Gastrocnemius medialis (tissue), 4 donors: ENCODE measurements at regions not wholly inside any gene's neighbourhood (a gene's known extent, or its start where the extent isn't known, plus 50 kb on each side); places are given as distances from the start of the nearest gene placed in this dataset.

Source experiments
- CTCF ChIP-seq, 5 experiments: fragments of 450-650 bp in 3 of 5; fragments of 200-600 bp in 2 of 5; sonication (generic) in 2 of 5; IDR thresholded peaks in 4 of 5; conservative IDR thresholded peaks in 1 of 5; 1 replicate in 4 of 5; 2 replicates in 1 of 5; pipeline ENCODE4 v1.5.1; 2016 to 2019; ENCODE audit warnings: antibody characterized with exemption in 5 of 5, mild to moderate bottlenecking in 3 of 5, moderate library complexity in 3 of 5
- POLR2A ChIP-seq, 2 donors: fragments of 450-650 bp; IDR thresholded peaks; one replicate each; pipeline ENCODE4 v1.6.1; 2017; ENCODE audit warnings: antibody characterized with exemption in 2 of 2, mild to moderate bottlenecking in 2 of 2, moderate library complexity in 2 of 2

DNA sequence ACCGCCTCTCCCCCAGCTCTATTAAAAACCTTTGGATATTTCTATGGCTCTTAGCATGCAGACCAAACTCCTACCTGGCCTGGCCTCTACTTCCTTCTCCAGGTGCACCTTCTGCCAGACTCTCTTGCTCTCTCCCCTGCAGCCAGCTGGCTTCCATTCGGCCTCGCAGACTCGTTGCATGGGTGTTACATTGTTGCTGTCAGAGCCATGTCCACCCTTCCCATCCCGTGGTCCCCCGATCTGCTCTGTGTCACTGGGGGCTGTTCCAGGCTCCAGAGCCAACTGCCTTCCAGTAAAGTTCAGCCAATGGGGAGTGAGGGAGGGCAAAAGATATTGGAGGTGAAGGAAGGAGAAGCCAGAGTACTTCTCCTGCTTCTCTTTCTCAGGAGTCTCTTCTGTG lies 112.5 kb upstream of the LGALSL start:
- TF ChIP-seq CTCF (IDR thresholded peaks at IDR 0.05 in 4 of 5, conservative IDR thresholded peaks at IDR 0.05 in 1 of 5) (no peak), POLR2A (IDR thresholded peaks at IDR 0.05) (no peak)
